T-helper 2 cell (primary cell): ENCODE measurements at regions not wholly inside any gene's neighbourhood (a gene's known extent, or its start where the extent isn't known, plus 50 kb on each side); places are given as distances from the start of the nearest gene placed in this dataset.

ENCODE experiments used
- DNase-seq, 5 experiments: peaks; one replicate each; pipeline versions ENCODE4 v3.0.0 to v3.0.0-alpha.2; 2012 to 2022

GRCh38 chr12:115103884-115104883, 420.2 kb upstream of the TBX3 start:
- DNase-seq: no peak

GRCh38 chr12:115102450-115102849, 418.5 kb upstream of the TBX3 start:
- no peak for DNase-seq

GRCh38 chr12:115101520-115101919, 417.5 kb upstream of the TBX3 start:
- DNase-seq: no peak

DNA sequence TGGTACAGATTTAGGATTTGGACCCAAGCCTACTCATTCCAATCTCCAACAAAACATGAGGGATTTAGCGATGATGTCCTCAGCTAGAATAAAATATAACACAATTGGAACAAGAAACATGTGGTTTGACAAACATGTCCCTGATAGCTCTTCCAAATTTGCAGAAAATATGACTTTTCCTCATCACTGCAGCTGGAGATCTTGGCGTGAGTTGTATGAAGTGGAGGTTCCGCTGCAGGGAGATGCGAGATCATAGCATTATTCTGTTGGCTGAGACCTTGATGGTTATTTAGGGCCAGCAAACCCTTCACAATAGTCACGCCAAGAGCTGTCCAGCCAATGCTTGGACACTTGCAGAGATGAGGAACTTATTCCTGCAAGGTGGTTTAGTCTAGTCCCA, 413.4 kb upstream of the TBX3 start:
- DNase-seq: no peak

GRCh38 chr12:115096588-115097397, 412.8 kb upstream of the TBX3 start:
- no peak for DNase-seq

- no peak for DNase-seq
Measured at GRCh38 chr12:115095073-115095748, 411.2 kb upstream of the TBX3 start.

GRCh38 chr12:115094163-115094816, 410.3 kb upstream of the TBX3 start:
- no peak for DNase-seq

GRCh38 chr12:115093261-115093660, 409.3 kb upstream of the TBX3 start:
- no peak for DNase-seq

DNA sequence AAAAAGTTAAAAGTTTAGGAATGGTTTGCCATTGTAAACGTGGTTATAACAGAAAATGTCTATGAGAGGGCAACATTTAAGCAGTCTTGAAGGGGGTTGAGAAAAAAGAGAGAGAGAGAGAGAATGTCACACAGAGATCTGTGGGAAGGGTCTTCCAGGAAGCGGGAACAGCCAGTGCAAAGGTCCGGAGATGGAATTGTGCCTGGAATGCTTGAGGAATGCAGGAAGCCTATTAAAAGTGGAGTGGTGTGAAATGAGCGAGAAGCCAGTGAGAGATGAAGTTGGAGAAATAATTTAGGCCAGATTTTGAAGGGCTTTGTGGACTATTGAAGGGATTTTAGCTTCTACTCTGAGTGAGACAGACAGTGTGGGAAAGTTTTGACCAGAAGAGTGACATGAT, 406.8 kb upstream of the TBX3 start:
- DNase-seq: no peak

DNA sequence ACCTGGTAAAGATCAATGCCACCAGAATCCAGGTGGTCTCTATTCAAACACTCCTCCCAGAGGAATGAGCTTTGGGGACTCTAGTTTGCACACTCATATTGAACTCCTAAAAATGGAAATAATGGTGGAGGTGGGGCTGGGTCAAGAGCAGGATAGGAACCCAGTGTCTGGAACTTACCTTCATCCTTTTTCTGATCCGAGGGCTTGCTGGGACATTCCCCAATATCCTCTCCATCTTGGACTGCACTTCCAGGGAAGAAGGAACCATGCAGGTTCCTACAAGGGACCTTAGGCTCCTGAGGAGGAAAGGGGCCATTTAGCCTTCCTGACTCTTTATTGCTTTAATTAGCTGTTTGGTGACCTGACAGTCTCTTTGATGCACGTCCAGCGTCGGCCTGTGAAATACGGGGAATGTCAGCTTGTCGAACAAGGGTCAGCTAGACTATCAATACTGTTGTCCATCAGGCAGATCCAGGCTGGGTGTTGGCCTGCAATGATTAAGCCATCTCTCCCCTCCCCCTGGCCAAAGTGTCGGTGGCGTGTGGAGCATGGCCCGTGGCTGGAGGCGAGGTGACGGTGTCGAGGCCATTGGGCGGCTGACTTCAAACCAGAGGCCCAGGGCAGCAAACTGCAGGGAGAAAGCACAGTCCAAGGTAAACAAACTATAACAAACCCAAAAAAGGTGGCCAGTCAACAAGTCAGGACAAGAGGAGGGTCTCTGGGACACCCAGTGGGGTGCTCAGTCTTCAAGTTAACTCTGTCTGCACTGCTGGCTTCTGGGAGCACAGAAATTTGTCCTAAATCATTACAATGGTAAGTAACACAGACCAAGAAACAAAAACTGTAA, 405.2 kb upstream of the TBX3 start:
- no peak for DNase-seq

DNA sequence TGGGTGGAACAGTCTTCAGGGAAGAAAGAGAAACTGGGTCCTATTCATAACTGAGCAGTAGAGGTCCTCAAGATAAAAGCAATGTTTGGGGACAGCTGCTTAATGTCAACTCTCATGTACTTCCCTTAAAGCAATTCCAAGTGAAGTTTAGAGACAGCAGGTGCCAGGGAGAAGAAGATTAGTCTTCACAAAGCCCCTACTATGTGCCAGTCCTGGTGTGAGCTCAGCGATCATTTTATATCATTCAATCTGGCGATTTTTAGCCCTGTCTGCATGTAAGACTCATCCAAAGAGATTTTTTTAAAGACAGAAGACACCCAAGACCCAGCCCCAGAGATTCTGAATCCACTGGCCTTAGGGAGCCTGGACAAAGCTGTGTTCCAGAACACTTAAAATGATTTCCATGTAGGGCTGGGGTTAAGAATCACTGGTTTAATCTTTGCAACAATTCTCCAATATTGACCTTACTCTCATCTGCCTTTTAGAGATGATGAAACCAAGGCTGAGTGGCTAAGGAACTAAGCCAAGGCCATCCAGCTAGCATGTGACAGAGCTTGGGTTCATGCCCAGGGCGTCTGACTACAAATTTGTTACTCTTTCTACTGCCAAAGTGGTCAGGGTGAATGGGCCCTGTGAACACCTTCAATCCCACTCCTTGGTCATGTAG, 404.5 kb upstream of the TBX3 start:
- no peak for DNase-seq

DNA sequence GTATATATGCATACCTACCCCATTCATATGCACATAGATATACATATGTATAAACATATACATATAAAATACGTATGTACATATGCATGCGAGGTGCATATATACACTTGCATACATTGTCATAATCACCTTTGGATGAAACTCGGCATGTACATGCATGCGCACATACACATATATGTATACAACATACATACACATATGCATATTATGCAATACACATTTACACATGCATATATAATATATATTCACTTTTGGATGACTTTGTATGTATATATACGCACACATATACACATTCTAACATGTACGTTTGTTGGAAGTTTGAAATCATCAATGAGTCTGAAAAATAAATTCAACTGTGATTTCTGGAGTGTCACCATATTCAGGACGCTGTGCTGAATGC, 401.6 kb upstream of the TBX3 start:
- no peak for DNase-seq

GRCh38 chr12:115079760-115080159, 395.8 kb upstream of the TBX3 start:
- DNase-seq: no peak

GRCh38 chr12:115078990-115079389, 395.0 kb upstream of the TBX3 start:
- DNase-seq: no peak

GRCh38 chr12:115078334-115078733, 394.4 kb upstream of the TBX3 start:
- no peak for DNase-seq

- no peak for DNase-seq
Measured at GRCh38 chr12:115075552-115076170, 391.7 kb upstream of the TBX3 start.

DNA sequence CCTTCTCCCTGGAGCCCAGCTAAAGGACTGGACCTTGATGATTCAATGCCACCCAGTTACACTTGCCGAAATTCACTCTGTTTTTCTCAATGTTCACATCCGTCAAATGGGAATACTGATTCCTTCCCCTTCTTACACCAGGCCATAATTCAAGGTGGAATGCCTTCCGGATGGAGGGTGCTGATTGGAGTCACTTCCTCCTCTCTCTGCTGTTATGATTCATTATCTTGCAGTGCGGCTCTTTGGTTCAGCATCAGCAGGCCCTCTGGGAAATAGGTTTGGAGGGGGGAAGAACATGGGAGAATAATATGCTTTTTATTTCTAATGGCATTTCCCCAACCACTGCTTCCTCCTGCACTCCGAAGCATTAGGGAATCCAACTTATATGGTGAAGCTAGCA, 390.6 kb upstream of the TBX3 start:
- DNase-seq: no peak

DNA sequence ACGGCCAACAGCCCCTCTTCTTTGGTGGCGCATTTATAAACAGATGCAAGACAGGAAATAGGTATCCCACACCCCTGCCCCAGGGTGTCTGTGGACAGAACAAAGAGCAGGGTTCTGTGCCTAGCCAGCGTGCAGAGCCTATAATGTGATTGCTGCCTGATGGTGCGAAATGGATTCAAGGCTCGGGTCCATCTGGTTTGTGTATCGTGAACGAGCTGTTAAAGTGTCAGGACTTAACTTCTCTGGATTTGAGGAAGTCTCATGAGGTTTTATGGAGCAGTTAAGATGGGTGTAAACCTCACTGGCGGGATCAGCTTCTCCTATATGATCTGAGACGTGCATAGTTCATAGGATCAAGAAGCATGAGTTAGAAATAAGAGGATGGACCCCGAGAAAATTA, 388.7 kb upstream of the TBX3 start:
- DNase-seq: no peak

GRCh38 chr12:115070313-115070712, 386.3 kb upstream of the TBX3 start:
- DNase-seq: no peak

- DNase-seq: no peak
Measured at GRCh38 chr12:115064296-115064695, 380.3 kb upstream of the TBX3 start.

DNA sequence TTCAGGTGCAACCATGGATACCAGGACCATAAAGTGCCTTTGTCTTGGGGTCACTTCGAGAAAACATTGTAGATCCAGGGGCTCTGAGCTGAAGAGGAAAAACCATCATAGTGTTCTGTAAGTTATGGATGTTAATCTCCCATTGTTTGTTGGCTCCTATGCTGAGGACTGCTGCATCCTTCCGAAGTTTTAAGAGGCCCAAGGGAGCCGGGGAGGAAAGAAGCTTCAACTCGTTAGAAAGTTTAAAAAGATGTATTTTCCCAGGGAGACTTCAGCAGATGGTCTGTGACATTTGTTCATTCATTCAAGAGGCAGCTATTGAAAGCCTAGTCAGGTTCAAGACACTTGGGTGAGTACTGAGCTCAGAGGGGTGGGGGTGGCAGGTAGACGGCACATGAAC, 378.8 kb upstream of the TBX3 start:
- DNase-seq: no peak
